Suppressor macrophage treated with lipopolysaccharide for 1 hour (primary cell): ENCODE measurements at regions not wholly inside any gene's neighbourhood (a gene's known extent, or its start where the extent isn't known, plus 50 kb on each side); places are given as distances from the start of the nearest gene placed in this dataset.

Experiments
- DNase-seq, 3 donors: peaks; one replicate each; pipeline ENCODE4 v3.0.0-alpha.2; 2020 to 2022

GRCh38 chr2:59706729-59707128, 846.7 kb downstream of the BCL11A start:
- no peak for DNase-seq

GRCh38 chr2:59703796-59704195, 849.7 kb downstream of the BCL11A start:
- DNase-seq, result no peak

DNA sequence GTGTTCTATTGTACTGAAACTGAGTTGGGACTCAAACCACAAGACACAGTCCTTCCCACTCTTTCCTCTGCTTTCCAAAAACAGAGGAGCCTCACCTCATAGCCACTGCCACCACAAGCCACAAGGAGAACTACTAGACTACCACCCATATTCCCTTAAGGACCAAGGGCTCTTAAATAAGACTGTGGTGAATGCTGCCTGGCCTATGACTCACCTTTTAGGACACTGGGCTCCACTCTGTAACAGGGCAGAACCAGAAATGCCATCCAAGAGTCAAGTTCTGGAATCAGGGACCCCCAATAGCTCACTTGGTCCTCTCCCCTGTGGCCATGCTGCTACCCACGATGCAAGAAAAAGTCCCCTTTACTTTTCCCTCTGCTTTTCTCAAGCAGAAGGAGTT, 851.4 kb downstream of the BCL11A start:
- no peak for DNase-seq

DNA sequence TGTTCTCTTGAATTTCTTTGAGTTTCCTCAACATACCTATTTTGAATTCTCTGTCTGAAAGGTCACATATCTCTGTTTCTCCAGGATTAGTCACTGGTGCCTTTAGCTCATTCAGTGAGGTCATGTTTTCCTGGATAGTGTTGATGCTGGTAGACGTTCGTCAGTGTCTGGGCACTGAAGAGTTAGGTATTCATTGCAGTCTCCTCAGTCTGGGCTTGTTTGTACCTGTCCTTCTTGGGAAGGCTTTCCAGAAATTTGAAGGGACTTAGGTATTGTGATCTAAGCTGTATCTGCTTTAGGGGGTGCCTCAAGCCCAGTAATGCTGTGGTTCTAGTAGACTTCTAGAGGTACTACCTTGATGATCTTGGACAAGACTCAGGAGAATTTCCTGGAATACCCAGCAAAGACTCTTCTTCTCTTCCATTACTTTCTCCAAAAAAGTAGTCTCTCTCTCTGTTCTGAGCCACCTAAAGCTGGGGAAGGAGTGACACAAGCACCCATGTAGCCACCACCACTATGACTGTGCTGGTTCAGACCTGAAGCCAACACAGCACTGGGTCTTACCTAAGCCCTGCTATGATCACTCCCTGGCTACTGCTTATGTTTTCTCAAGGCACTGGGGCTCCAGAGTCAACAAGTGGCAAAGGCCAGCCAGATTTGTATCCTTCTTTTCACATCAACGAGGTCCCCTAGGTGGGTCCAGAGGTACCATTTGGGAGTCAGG, 852.0 kb downstream of the BCL11A start:
- DNase-seq, result no peak

GRCh38 chr2:59694176-59694575, 859.3 kb downstream of the BCL11A start:
- DNase-seq, result no peak

- DNase-seq, result no peak
Measured at GRCh38 chr2:59693231-59693959, 860.1 kb downstream of the BCL11A start.

DNA sequence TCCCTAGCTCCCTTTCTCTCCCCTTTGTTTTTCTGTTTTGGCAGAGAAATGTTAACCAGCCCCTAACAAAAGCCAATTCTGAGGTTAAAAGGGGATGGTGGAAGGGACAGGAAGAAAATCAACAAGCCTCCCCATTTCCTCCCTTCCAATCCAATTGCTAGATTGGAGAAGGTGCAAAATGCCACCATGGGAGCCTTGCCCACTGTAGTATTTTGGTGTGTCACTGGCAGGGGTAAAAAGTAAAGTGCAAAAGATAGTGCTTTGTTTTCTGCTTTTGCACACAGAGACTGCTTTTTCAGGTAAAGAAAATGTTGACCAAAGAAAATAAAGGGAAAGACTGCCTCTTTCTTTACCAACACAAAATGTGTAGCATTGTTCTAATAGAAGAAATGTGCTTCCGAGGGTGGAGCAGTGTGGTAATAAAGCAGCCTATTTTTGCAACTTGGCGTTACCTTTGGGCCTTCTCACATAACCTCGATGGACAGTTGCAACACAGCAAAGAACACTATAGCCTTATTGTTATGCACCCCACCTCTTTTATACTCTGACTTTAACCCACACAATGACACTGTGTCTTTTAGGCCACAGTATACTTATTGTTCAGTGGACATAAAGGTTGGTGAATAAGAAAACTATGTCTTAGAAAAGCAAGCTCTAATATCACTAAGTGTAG, 861.8 kb downstream of the BCL11A start:
- DNase-seq, result no peak

DNA sequence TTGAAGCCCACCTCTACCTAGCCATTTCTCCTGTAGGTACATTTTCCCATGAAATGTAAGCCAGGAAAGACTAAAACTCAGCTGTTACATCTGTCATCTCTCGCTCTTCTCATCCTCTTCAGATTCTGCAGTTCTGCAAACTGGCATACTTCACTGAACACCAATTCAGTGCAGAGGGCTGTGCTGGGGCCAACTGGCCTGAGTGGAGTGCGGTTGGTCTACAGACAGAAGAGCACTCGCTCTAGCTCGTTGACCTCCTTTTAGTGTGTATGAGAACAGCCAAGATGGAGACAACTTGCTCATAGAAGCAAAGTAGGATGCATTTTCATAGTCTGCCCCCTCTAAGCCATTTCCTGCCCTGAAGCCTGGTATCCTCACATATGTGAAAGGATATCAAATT, 862.6 kb downstream of the BCL11A start:
- DNase-seq, result no peak

- DNase-seq, result no peak
Measured at GRCh38 chr2:59684771-59685166, 868.7 kb downstream of the BCL11A start.

DNA sequence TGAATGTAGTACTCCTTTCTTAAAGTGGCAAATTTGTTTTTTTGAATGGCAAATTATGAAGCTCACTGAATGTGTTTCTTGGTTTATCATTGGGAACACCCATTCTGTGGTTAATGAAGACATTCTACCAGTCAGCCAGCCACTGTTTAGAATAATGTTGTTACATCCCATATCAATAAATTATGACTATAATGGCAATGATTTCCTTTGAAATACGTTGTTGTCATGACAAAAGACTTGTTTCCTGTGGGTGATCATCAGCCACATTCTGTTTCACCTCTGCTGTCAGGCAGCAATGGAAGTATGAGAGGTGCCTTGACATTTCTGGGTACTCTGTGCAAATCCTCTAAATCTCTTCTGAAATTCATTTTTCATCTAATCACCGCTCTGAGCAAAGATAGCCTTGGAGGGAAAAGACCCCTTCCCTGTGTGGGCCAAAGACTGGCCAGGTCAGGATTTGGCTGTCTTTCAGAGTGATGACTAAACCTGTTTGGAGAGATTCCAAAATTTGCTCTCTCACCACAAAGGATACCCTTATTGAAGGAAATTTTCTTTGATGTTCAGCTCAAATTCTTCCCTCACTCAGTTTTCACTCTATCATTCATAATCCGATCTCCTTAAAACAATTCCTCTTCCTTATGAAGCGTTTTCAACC, 869.2 kb downstream of the BCL11A start:
- no peak for DNase-seq

DNA sequence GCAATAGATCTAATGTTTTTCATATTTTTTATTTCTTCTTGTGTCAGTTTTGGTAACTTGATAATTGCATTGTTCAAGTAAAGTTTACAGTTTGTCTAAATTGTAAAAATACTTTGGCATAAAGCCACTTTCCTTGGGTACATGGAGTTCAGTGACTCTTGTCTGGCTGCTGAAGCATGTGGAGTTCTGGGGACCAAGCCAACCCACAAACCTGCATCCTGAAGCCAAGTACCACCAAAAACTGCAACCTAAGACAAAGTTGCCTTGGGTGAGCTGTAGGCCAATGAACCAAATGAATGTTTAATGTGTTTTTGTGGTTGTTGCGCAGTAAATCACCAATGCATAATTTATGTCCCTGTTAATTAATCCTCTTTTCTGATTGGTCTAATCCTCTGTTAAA, 872.6 kb downstream of the BCL11A start:
- DNase-seq, result no peak

DNA sequence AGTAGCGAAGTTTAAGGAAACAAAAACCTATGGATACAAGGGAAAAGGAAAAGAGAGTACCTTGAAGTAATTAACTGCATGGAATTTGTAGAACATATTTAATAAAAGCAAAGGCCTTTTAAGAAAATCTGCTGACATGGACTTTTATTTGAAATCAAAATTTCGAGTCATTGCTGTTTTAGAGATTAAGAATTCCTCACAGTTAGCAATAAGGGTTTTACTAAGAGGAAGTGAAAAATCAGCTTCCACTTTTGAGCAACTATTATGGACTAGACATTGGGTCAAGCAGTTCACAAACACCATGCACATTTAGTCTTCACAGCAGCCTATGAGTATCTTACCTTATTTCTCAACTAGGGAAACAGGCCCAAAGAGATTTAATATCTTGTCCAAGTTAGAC, 876.3 kb downstream of the BCL11A start:
- peak; percentile 26 to 58 (median 52) for DNase-seq

- no peak for DNase-seq
Measured at GRCh38 chr2:59674100-59674499, 879.4 kb downstream of the BCL11A start.

- DNase-seq, result no peak
Measured at GRCh38 chr2:59665021-59665420, 888.4 kb downstream of the BCL11A start.

DNA sequence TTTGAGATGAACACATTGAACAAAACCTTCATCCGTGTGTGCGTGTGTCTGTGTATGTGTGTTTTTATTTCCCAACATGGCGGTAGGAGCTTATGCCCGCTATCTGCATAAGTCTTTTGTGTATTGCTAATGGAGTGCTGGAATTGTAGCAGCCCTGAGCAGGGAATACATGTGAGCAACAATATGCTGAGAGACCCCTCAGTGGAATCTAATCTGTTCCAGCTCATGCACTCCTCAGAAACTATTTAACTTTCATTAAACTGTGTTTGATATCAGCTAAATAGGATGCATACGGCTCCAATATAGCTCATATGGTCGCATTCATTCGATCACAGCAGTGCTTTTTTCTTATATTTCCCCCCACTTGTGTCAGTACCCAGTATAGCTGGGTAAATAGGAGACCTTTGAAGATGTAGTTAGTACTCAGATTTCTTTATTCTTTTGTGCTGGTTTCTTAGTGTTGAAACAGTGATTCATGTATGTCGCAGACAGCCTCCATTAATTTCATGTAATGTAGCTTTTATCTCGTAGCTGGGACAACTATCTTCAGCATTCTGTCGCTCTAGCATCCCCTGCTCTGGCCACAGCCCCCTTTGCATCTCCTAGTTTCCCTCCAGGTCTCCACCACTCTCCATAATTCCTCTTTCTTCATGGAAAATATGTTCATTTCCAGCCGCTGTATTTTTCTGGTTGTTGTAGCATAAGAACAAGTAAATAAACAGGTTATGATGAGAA, 891.2 kb downstream of the BCL11A start:
- DNase-seq, result no peak

DNA sequence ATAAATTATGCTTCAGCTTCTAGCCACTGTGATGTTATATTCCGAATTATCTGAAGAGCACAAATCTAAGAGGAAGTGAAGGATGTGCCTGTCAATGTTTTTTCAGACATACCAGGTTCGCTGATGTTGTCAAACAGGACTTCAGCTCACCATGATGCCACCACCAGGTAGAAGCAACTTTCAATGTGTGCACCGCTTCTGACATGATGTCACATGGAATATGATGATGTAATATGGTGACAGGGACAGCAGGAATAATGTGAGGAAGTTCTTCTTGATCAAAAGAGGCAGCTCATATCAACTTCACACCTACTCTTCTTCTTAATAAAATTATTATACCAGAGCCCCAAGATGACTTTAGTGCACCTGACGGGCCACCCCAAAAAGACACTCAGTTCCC, 893.2 kb downstream of the BCL11A start:
- no peak for DNase-seq

DNA sequence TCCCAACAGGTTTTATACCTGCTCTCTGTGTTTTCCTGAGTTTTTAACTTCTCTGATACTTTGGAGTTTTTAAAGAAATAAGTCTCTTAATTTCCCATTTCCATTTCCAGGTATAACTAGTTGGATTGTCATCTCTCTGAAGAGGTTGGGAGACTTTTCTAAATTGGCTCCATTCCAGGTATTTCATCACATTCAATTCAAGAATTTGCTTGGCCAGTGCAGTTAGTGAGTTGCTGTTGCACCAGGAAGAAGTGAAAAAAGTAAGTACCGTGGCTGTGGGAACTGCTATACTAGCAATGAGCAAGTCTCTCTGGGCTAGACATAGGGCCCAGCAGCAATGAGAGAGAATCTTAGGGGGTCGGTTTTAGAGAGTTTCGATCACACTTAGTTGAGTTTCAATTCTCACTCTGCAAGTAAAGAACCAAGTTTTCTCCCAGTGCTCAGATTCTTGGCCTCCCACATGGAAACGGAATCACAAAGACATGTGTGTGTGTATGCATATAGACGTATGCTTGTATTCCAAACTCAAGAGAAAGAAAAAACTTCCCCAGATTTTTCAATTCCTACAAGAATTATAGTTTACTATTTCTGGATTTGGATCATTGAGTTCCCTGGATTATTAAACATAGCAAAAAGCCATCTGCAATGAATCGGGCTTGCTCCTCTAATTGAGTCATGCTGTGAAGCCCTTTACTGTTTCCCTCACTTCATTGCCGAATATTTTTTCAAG, 894.4 kb downstream of the BCL11A start:
- no peak for DNase-seq

DNA sequence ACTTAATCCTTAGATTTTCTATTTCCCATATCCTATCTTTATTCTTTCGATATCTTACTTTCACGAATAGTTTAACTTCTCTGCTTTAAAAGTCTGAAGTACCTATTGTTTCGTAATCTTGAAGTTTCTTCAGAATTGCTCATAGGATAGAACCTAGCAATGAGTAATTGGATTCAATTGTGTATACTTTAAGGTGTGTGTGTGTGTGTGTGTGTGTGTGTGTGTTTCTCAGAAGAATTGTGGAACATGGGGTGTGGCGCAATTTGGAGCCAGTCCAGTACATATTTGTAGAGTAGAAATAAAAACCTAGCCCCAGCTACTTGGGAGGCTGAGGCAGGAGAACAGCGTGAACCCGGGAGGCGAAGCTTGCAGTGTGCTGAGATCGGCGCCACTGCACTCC, 897.6 kb downstream of the BCL11A start:
- no peak for DNase-seq

GRCh38 chr2:59654710-59655109, 898.7 kb downstream of the BCL11A start:
- no peak for DNase-seq

- no peak for DNase-seq
Measured at GRCh38 chr2:59653164-59653563, 900.3 kb downstream of the BCL11A start.

- no peak for DNase-seq
Measured at GRCh38 chr2:59630789-59631188, 922.7 kb downstream of the BCL11A start.

- no peak for DNase-seq
Measured at GRCh38 chr2:59627599-59627998, 925.9 kb downstream of the BCL11A start.
